KBM-7 (cell line): ENCODE measurements at regions not wholly inside any gene's neighbourhood (a gene's known extent, or its start where the extent isn't known, plus 50 kb on each side); places are given as distances from the start of the nearest gene placed in this dataset.

Source experiments
- DNase-seq: peaks from one replicate; pipeline ENCODE4 v3.0.0-alpha.2; 2015
- in situ Hi-C: fragments of 300-500 bp; cut with MboI; formaldehyde crosslinking; loops from 2 replicates; pipeline ENCODE4 v1.14.3; 2020; ENCODE audit warnings: low sequenced_read_pairs, low pct_unique_long_range_greater_than_20kb, mixed read lengths

DNA sequence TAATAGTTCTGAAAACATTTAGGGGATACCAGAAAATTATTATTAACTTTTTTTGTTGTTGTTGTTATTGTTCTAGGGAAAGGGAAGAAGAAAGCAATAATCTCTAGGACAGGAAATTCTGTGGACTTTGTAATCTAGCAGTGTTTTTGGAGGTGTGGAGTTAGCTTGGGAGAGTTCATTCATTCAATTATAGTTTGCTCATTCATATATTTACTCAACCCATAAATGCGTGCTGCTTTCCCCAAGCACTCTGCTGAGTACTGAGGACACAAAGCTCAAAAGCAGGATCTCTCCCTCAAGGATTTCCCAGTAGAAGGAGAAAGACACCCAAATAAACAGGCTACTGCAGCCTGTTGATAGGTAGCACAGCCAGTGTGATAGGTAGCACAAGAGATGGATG is 984.3 kb downstream of the BCL11A start:
- in situ Hi-C loops = no loop called here

DNA sequence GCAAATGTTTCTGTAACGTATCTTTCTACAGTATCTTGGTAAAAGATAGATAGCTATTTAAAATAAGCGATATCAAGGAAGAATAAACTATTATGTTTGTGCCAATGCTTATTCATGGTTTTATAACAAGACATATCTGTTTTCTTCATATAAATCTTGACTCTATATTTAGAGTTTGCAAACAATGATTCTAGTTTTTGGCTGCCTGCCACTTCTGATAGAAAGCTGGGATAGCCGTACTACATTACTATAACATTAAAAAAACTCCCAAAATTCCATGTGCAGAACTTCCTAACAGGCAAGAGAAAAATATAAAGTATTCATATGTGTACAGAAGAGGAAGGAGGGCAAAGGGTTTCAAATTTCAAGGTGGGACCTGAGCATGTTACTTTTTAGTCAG is 985.0 kb downstream of the BCL11A start:
- no peak for DNase-seq
- in situ Hi-C loops = no loop called here

More for the DNA sequence above, 984.3 kb downstream of the BCL11A start:
- DNase-seq = no peak

DNA sequence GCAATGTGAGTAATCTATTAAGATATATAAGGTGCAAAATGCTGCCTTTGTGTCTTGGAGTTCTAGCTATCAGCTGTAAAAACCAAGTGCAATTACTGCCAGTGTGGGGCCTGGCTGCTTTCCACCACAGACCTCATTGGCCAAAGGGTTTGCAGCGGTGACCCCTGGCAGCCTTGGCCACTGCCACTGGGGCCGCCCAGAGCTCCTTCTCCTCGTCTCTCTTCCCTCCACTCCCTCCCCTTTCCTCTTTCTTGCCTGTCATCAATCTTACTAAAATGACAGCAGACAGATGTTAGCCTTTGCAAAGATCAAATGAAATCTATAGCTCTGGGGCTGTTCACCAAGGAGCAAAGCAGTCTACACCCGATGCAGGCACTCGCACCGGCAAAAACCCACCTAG is 986.3 kb downstream of the BCL11A start:
- DNase-seq = peak; percentile 12
- in situ Hi-C loops = no loop called here

DNA sequence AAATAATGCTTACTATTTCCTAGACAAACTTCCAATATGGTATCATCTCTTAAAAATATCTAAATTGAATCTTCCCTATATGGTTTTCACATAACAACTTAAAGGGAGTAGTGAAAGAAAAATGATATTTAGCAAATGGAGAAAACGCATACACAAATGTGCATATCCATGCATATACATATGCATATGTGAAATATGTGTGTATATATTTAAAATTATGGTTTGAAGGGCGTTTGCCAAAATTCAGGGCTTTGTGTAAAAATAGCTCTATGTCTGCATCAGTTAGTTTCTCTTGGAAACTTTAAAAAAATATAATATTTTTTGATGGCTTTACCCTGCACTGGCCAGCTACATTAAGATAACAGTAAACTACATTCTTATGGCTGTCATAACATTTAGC is 986.7 kb downstream of the BCL11A start:
- in situ Hi-C loops = no loop called here
- DNase-seq = no peak

DNA sequence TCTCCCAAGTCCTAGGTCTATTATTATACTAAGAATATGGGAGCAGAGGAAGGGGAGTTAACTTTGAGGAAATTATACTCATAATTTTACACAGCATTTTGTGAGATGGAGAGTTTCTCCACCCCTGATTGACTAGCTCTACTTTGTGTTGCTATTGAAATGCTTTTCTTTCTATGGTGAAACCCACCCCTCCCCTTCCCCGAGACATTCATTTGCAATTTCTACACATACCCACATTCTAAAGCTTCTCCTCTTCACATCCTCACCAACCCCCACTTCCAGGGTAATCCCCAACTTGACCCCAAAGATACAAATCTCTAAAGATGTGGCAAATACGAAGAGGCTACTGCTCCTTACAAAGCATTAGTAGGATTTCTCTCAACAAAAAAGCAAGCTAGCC is 992.2 kb downstream of the BCL11A start:
- DNase-seq = no peak
- in situ Hi-C loops = no loop called here

DNA sequence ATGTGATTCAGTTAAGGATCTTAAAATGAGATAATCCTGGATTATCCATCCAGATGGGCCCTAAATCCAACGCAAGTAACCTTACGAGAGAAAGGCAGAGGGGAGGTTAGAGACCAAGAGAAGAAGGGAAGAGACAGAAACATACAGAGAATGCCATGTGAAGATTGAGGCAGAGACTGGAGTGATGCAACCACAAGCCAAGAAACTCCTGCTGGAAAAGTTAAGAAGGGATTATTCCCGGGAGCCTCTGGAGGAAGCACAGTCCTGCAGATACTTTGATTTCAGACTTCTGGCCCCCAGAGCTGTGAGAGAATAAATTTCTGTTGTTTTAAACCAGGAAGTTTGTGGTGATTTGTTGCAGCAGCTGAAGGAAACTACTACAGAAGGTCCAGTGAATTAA is 992.7 kb downstream of the BCL11A start:
- in situ Hi-C loops = no loop called here

DNA sequence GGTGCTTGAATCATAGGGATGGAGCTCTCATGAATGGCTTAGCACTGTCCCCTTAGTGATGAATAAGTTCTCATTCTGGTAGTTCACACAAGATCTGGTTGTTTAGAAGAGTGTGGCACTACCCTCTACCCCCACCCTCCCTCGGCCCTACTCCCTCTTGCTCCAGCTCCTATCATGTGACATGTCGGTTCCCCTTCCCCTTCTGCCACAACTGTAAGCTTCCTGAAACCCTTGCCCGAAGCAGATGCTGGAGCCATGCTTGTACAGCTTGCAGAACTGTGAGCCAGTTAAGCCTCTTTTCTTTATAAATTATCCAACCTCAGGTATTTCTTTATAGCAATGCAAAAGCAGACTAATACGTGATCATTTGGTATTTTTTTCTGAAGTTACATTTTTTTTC is 1012.6 kb downstream of the BCL11A start:
- DNase-seq = peak; percentile 42
- in situ Hi-C loops = no loop called here

More for the DNA sequence above, 992.7 kb downstream of the BCL11A start:
- DNase-seq = no peak

DNA sequence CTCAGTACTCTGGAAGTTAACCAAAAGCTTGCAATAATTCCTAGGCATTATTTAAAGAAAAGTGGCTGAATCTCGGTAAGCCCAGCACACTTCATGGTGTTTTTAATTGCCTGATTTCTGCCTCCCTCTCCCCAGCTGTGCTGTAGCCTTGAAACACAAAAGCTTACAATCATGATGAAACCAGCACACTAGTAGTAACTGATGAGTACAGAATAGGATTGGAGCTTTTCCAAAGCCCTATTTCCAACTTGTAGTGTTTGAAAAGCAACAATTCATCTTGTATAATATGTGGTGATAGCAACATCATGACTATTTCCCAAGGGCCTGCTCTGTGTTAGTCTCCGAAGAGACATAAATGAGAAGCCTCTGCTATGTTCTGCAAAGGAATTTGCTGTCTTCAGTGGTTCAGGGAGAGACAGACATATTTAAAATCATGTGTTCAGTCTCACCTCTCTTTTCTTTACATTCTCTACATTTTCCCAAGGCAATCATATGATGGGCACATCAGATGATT is 1015.0 kb downstream of the BCL11A start:
- DNase-seq = no peak
- in situ Hi-C loops = no loop called here

DNA sequence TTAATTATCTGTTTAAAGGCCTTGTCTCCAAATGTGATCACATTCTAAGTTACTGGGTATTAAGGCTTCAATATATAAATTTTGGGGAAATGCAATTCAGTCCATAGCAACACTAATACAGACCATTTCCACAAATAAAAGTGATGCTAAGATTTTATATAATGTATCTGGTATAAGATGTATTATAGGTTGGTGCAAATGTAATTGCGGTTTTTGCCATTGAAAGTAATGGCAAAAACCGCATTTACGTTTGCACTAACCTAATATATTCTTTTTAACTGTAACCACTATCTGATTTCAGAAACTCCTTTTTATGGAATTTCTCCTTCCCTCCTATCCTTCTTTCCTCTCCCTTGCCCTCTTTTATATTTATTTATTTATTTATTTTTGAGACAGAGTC is 1020.6 kb downstream of the BCL11A start:
- no peak for DNase-seq
- in situ Hi-C loops = no loop called here

DNA sequence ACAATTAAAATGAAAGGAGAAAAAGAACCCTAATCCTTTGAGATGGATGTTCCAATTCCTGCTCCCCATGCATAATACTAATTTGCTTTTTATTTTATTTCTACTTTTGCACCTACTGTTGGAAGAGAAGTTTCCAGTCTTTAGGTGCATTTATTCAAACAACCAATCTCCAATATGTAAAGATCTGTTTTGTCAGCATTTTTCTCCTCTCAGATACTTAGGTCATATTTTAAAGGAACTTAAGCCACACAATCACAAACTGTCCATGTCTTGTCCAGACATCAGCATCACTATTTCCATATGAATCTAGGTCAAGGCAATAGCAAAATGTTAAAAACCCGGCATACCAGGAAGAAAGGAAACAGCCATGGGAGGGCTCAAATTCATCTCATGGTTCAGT is 1023.2 kb downstream of the BCL11A start:
- in situ Hi-C loops = no loop called here
- DNase-seq = no peak

DNA sequence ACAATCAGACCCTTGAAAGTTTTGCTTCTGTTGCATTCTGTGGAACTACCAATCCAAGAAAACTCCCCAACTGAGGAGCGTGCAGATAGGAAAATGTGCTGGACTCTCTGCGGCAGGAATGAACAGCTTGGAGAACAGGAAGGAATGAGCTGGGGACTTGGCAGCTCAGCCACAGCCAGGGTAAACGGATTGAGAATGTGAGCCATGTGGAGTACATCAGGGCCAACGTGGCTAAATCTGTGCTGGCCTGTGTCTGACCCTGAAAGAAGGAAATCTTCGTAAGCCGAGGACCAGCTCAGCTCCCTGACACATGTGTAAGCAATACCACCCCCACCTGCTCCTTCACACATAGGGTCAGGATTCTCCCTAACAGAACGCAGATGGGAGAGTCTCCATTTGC is 1023.7 kb downstream of the BCL11A start:
- no peak for DNase-seq
- in situ Hi-C loops = no loop called here

DNA sequence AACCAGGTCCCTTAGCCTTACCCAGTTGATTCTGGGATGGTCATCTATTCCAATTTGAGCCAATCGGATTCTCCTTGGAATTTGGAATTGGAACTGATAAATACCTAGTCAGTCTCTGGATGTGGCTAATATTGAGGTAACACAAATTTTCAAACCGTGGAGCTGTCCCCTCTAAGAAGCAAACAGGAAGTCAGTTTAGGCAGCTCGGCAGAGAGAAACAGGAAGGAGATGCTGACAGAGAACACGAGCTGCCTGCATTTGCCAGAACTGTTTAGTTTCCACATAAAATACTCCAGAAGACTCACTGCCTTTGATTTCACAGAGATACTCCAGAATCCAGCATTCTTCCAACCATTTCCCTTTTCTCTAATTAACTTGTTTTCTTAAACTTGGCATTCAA is 1024.9 kb downstream of the BCL11A start:
- peak; percentile 30 for DNase-seq
- in situ Hi-C loops = no loop called here

DNA sequence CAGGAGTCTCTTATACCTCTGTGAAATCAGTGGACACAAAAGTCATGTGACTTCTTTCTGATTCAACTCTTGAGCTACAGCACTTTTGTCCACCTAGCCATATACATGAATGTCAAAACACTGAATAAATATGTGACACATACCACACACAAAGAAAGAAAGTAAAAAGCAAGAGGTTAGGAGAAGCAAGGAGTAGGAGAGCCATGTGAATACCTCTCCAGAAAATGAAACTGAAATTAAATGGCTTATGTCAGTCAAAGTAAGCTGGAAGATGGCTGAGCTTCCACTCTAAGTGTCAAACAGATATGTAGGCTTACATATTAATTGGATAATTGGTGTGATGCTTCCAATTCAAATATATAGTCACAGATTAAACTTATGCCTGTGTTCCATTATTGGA is 1050.5 kb downstream of the BCL11A start:
- no peak for DNase-seq
- in situ Hi-C loops = no loop called here

DNA sequence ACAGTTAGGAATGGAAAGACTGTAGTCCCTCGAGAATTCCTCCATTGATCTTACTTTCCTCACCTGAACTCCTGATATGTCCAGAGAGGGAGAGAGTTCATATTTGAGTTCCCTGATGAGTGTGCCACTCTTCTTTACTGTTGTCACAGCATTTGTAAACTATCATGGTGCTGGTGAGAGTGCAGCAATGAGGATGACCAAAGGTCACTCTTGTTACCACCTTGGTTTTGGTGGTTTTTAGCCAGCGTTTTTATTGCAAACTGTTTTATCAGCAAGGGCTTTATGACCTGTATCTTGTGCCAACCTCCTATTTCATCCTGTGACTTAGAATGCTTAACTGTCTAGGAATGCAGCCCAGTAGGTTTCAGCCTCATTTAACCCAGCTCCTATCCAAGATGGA is 1062.5 kb downstream of the BCL11A start:
- in situ Hi-C loops = no loop called here
- DNase-seq = no peak

DNA sequence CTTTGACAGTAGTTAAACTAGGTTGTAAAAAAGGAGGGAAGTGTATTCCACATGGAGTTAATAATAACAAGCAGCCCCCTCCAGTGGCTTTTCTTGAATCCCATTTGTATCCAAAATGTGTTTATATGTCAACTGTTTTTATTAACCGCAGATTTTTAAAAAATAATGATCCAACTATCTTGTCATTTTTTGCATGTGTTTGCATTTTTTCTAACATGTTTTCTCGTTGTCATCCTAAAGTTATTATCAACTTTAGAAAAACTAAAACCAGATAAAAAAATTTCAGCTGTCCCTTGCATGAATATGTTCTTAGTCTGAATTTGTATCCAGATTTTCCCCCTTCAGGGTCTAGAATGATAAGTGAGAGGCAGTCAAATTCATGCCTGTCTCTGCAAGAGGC is 1063.3 kb downstream of the BCL11A start:
- no peak for DNase-seq
- in situ Hi-C loops = no loop called here

DNA sequence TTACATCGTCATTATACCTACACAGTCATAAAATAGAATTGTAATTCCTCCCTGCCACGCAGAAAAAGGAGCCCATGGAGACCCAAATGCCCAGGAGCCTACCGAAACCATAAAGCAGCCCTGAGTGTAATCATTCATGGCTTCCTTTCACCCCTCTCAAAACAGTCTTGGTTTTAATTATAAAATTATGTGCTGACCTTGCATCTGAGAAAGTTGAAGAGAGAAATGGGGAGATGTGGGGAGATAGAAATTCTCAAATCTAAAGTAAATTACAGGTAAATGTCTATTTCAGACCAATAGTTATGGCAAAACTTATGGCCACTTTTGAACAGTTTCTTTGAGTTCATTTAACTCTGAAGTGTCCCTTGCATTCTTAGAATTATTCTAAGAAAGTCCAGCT is 1068.8 kb downstream of the BCL11A start:
- DNase-seq = no peak
- in situ Hi-C loops = no loop called here

DNA sequence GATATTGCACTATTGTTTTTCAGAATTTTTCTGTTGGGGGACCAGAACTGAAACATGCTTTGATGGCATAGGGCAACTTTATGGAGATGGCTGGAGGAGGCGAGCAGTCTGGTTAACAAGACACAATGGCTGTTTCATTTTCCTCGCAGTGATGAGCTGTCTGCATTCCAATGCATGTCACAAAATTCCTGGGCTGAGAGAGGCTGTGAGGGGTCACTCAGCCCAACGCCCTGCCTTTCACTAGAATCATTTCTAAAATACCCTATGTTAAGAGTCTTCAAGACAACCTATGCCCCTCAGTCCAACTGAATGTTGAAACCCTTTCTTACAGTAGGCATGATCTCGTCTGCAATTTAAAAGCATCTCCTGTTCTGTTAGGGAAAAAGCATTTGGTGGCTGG is 1090.0 kb downstream of the BCL11A start:
- in situ Hi-C loops = no loop called here
- DNase-seq = no peak

DNA sequence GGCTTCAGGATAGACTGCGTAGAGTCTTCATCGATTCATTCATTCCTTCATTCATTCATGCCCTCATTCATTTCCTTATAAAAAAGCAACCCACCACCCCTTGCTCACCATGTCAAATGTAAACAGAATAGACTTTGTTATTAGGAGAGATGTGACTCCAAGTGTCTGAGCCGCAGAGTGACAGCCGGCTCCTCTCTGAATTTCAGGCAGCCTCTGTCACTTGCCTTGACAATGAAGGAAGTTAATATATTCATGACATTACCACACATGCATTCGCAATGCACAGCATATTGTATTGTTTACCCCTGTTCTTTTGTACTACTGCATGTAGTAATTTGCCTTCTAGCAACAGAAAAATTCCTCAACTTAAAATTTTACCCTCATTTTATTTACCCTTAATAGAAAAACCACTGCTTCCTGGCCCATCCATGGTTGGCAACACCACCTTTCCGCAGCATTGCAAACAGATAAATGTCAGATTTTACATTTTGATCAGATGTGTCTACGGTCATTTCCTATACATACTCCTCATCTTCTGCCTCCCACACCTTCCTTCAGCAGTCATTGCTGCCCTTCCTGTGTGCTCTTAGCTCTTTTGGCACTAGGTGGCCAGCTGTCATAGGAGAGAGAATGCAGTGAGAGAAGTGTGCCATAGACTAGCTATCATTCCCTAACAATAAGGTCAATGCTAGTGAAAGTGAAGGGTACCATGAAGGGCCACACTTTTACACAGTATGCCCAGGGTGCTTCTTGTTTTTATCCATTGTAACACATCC is 1090.8 kb downstream of the BCL11A start:
- in situ Hi-C loops = no loop called here
- DNase-seq = peak; percentile 21

DNA sequence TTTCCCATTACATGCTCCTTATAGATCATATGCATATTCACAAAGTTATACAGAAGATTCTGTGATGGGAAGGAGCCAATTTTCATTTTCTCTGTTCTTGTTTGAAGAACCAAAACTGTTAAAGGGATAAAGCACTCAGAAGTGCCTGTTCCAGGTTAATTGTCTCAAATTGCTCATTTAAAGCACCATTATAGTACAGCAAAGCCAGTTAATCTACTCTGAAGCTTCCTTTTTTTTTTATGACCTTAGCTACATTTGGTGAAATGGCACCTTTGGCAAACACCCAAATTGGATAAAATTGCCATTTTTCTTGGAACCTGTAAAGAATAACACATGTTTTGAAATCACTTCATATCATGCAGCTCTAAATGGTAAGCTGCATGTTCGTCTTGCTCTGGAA is 1092.3 kb downstream of the BCL11A start:
- DNase-seq = peak; percentile 44
- in situ Hi-C loops = no loop called here

DNA sequence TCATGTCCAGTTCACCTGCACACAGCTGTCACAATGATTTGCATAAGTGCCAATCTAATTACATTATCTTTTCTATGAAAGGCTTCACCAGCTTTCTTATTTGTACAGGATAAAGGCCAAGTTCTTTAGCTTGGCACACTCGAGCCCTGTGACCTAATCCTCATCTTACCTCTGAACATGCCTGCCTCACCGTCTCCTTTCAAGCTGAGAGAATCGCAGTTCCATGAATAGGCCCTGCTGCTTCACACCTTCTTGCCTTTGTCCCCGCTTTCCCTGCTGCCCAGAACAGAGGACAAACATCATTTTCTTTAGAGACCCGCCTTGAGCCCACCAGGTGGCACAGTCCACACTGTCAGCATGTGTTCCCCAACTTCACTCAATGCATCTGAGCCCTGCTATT is 1094.7 kb downstream of the BCL11A start:
- DNase-seq = no peak
- in situ Hi-C loops = no loop called here

DNA sequence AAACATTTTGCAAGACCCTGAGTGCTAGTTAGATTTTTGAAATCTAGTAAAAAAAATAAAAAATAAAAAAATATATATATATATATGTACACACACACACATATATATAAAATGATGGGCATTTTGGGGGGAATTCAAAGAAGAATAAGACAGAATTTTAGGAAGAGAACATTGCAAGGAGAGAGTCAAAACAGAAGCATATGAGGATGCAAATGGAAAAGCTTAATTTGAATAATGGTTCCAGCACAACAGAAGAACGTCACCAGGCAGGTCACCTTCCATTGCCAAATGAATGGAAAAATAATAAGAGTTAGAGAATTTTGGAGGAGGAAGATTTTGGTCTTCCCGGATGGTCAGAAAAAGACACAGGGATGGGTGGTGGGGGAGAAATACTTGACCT is 1097.2 kb downstream of the BCL11A start:
- in situ Hi-C loops = no loop called here
- DNase-seq = no peak
